ENCODE measurements at regions not wholly inside any gene's neighbourhood (a gene's known extent, or its start where the extent isn't known, plus 50 kb on each side); places are given as distances from the start of the nearest gene placed in this dataset.

DNA sequence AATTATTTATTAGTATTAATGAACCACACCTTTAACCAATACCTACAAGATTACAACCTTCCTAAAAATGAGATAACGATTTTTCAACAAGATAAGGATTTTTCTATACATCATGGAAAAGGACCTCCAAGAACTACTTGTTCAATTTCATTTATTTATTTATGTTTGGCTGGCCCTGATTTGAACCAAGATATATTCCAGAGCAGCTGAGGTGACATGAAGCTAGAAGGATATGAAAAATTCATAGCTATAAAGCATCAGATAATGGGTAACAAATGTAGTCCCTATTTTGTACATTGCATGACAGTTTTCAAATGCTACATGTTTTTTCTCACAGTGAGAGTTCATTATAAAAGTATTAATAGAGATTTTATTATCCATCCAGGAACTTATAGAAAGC lies 798.5 kb upstream of the ARRDC3 start:
- TF ChIP-seq ZFX (IDR thresholded peaks at IDR 0.05) (no peak), CTCF (conservative IDR thresholded peaks at IDR 0.05) (no peak)
- H3K27ac ChIP-seq = no peak overlapping the region

DNA sequence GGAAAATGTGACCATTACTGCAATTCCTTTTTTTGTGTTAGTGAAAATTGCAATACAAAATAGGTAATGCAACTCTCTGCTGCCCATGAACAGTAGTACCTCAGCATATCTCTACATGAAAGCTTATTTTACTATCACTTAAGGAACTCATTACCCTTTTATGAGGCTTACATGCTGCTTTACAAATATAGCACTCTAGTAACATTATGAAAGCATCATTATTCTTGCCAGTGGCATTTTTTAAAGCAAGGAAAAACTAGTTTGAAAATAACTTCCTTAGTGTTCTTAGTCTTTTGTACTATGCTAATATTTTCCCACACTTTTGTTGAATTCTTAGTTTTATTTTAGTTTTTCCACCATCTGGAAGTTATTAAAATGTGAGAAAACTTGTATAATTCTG lies 797.3 kb upstream of the ARRDC3 start:
- H3K27ac ChIP-seq = no peak overlapping the region
- no peak for TF ChIP-seq CTCF (conservative IDR thresholded peaks at IDR 0.05)
- no peak for TF ChIP-seq ZFX (IDR thresholded peaks at IDR 0.05)

- H3K27ac ChIP-seq = no peak overlapping the region
- TF ChIP-seq CTCF (conservative IDR thresholded peaks at IDR 0.05) (no peak), ZFX (IDR thresholded peaks at IDR 0.05) (no peak)
These were observed 796.5 kb upstream of the ARRDC3 start for GRCh38 chr5:92179651-92180050.

DNA sequence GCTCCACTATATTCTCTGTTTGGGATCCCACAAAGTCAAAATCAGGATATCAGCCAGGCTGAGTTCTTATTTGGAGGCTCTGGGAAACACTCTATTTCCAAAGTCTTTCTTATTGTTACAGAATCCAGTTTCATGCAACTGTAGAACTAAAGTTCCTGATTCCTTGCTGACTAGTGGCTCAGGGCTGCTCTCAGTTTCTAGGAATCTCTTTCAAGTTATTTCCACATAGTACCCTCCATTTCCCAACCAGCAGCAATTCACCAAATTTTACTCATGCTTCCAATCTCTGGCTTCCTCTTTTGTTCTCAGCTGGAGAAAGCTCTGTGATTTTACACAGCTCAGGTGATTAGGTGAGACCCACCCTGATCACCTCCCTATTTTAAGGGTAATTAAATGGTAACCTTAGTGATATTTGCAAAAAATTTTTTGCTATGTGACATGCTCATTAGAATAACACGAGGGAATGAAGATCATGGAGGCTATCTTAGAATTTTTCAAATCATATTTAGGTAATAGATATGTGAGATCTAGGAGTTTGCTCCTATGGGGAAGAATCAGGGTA lies 794.9 kb upstream of the ARRDC3 start:
- no peak for TF ChIP-seq ZFX (IDR thresholded peaks at IDR 0.05)
- no peak for TF ChIP-seq CTCF (conservative IDR thresholded peaks at IDR 0.05)

DNA sequence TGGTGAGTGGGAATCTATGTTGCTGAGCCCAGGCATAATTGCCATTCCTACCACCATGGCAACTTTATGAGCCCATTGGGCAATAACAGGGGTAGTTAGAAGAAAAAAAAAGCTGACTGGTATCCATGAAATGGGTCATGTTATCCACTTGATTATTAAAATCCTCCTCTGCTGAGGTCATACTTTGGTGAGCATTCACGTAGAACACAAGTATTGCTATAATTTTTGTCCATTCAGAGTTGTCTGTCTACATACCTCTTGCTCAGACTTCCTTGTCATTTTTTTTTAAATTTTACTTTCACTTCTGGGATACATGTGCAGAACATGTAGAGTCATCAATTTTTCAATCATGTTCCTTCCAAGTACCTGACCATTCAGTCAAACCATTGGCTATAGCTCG lies 780.8 kb upstream of the ARRDC3 start:
- H3K27ac ChIP-seq = no peak overlapping the region
- no peak for TF ChIP-seq CTCF (conservative IDR thresholded peaks at IDR 0.05)

More for the DNA sequence above, 794.9 kb upstream of the ARRDC3 start:
- H3K27ac ChIP-seq = no peak overlapping the region

GRCh38 chr5:92147798-92148197 lies 764.7 kb upstream of the ARRDC3 start:
- TF ChIP-seq ZFX (IDR thresholded peaks at IDR 0.05) = no peak
- no peak for TF ChIP-seq CTCF (conservative IDR thresholded peaks at IDR 0.05)
- H3K27ac ChIP-seq = no peak overlapping the region

- no peak for TF ChIP-seq ZFX (IDR thresholded peaks at IDR 0.05)
- TF ChIP-seq CTCF (conservative IDR thresholded peaks at IDR 0.05) = no peak
- no peak overlapping the region for H3K27ac ChIP-seq
These were observed 764.1 kb upstream of the ARRDC3 start for GRCh38 chr5:92147266-92147665.
